DOHH2 (cell line): ENCODE measurements at regions not wholly inside any gene's neighbourhood (a gene's known extent, or its start where the extent isn't known, plus 50 kb on each side); places are given as distances from the start of the nearest gene placed in this dataset.

Experiments used
- H3F3A ChIP-seq: fragments of 200-600 bp; sonication (generic), shearing (Covaris generic); 2 replicates; pipeline ENCODE4 v1.6.0; 2016; ENCODE audit warnings: antibody characterized with exemption, mild to moderate bottlenecking; ENCODE audit not compliant: control insufficient read depth, insufficient read depth
- H3K27ac ChIP-seq: fragments of 200-600 bp; sonication (generic); 2 replicates; pipeline ENCODE4 v1.5.1; 2014; ENCODE audit warnings: low read depth, mild to moderate bottlenecking, low read length, moderate library complexity
- H3K27me3 ChIP-seq: fragments of 200-600 bp; sonication (generic); 2 replicates; pipeline ENCODE4 v1.6.1; 2014; ENCODE audit warnings: mild to moderate bottlenecking, low read length, mixed read lengths; ENCODE audit not compliant: control insufficient read depth
- H3K36me3 ChIP-seq: fragments of 200-600 bp; sonication (generic); 2 replicates; pipeline ENCODE4 v1.6.1; 2014; ENCODE audit warnings: mild to moderate bottlenecking, low read length, moderate library complexity, mixed read lengths; ENCODE audit not compliant: control insufficient read depth
- H3K4me1 ChIP-seq: fragments of 200-600 bp; sonication (generic); 2 replicates; pipeline ENCODE4 v1.6.1; 2014; ENCODE audit warnings: mild to moderate bottlenecking, low read length, mixed read lengths; ENCODE audit not compliant: control insufficient read depth
- H3K4me2 ChIP-seq: fragments of 200-600 bp; sonication (generic); 2 replicates; pipeline ENCODE4 v1.6.0; 2014; ENCODE audit warnings: mild to moderate bottlenecking, low read length, moderate library complexity
- H3K4me3 ChIP-seq: fragments of 200-600 bp; sonication (generic); 2 replicates; pipeline ENCODE4 v1.5.1; 2014; ENCODE audit warnings: mild to moderate bottlenecking, low read length, mixed read lengths
- H3K79me2 ChIP-seq: fragments of 200-600 bp; sonication (generic); 2 replicates; pipeline ENCODE4 v1.6.1; 2014; ENCODE audit warnings: mild to moderate bottlenecking, low read length, mixed read lengths; ENCODE audit not compliant: control insufficient read depth
- H3K9me2 ChIP-seq: fragments of 200-600 bp; sonication (generic); replicated peaks from 2 replicates; pipeline ENCODE4 v1.6.1; 2014; ENCODE audit warnings: mild to moderate bottlenecking, low read length, mixed read lengths; ENCODE audit not compliant: control insufficient read depth
- H3K9me3 ChIP-seq: fragments of 200-600 bp; sonication (generic); 2 replicates; pipeline ENCODE4 v1.6.1; 2014; ENCODE audit warnings: antibody characterized with exemption, low read length, mixed read lengths; ENCODE audit not compliant: control insufficient read depth, insufficient read depth
- H4K20me1 ChIP-seq: fragments of 200-600 bp; sonication (generic); 2 replicates; pipeline ENCODE4 v1.6.0; 2014; ENCODE audit warnings: low read depth, mild to moderate bottlenecking, antibody characterized with exemption, low read length, moderate library complexity; ENCODE audit not compliant: control insufficient read depth, insufficient read depth
- CTCF ChIP-seq: fragments of 200-600 bp; sonication (generic); IDR thresholded peaks from one replicate; pipeline ENCODE4 v1.5.1; 2014; ENCODE audit warnings: antibody characterized with exemption, mild to moderate bottlenecking, low read depth, low read length; ENCODE audit not compliant: poor library complexity, severe bottlenecking
- EZH2phosphoT487 ChIP-seq: fragments of 200-600 bp; sonication (generic); IDR thresholded peaks from 2 replicates; pipeline ENCODE4 v1.6.1; 2017; ENCODE audit warnings: borderline replicate concordance, mild to moderate bottlenecking, antibody characterized with exemption, low read length, moderate library complexity, mixed read lengths

GRCh38 chr18:61618816-61619215, 274.0 kb downstream of the RNF152 start:
- Histone ChIP-seq H3K27me3 (no peaks in the 10 kb centered on the region), H3K9me2 (no peaks in the 10 kb centered on the region), H3K36me3 (no peaks in the 10 kb centered on the region), H4K20me1 (no peaks in the 10 kb centered on the region), H3K79me2 (no peaks in the 10 kb centered on the region), H3K9me3 (no peaks in the 10 kb centered on the region), H3K4me2 (no peak overlapping the region), H3F3A (no peaks in the 10 kb centered on the region), H3K4me1 (no peaks in the 10 kb centered on the region), H3K4me3 (no peak overlapping the region), H3K27ac (no peak overlapping the region)
- TF ChIP-seq CTCF: no peak
- TF ChIP-seq EZH2phosphoT487: no peak

- H3K4me1 ChIP-seq: no peaks in the 10 kb centered on the region
- H3K9me3 ChIP-seq: no peaks in the 10 kb centered on the region
- H3K27me3 ChIP-seq: no peaks in the 10 kb centered on the region
- no peaks in the 10 kb centered on the region for H4K20me1 ChIP-seq
- H3K27ac ChIP-seq: no peak overlapping the region
- no peak overlapping the region for H3K4me3 ChIP-seq
- H3K4me2 ChIP-seq: no peak overlapping the region
- no peaks in the 10 kb centered on the region for H3F3A ChIP-seq
- TF ChIP-seq CTCF: no peak
- no peak for TF ChIP-seq EZH2phosphoT487
- H3K79me2 ChIP-seq: no peaks in the 10 kb centered on the region
- H3K36me3 ChIP-seq: no peaks in the 10 kb centered on the region
- no peaks in the 10 kb centered on the region for H3K9me2 ChIP-seq
Measured at GRCh38 chr18:61616111-61616610, 276.6 kb downstream of the RNF152 start.

- H4K20me1 ChIP-seq: no peaks in the 10 kb centered on the region
- no peaks in the 10 kb centered on the region for H3K9me3 ChIP-seq
- no peaks in the 10 kb centered on the region for H3K27me3 ChIP-seq
- H3K4me2 ChIP-seq: no peak overlapping the region
- no peaks in the 10 kb centered on the region for H3K79me2 ChIP-seq
- no peaks in the 10 kb centered on the region for H3K36me3 ChIP-seq
- no peaks in the 10 kb centered on the region for H3K9me2 ChIP-seq
- no peak overlapping the region for H3K27ac ChIP-seq
- no peaks in the 10 kb centered on the region for H3F3A ChIP-seq
- H3K4me1 ChIP-seq: no peaks in the 10 kb centered on the region
- no peak for TF ChIP-seq EZH2phosphoT487
- TF ChIP-seq CTCF: no peak
- no peak overlapping the region for H3K4me3 ChIP-seq
Measured at GRCh38 chr18:61612517-61612916, 279.3 kb downstream of the CDH20 start.

- no peaks in the 10 kb centered on the region for H3K79me2 ChIP-seq
- no peaks in the 10 kb centered on the region for H4K20me1 ChIP-seq
- H3K9me3 ChIP-seq: no peaks in the 10 kb centered on the region
- H3K4me1 ChIP-seq: no peaks in the 10 kb centered on the region
- no peaks in the 10 kb centered on the region for H3K27me3 ChIP-seq
- H3K36me3 ChIP-seq: no peaks in the 10 kb centered on the region
- no peak overlapping the region for H3K27ac ChIP-seq
- no peaks in the 10 kb centered on the region for H3K9me2 ChIP-seq
- no peak overlapping the region for H3K4me3 ChIP-seq
- TF ChIP-seq EZH2phosphoT487 (no peak), CTCF (no peak)
- no peaks in the 10 kb centered on the region for H3F3A ChIP-seq
- no peak overlapping the region for H3K4me2 ChIP-seq
Measured at GRCh38 chr18:61609131-61609530, 275.9 kb downstream of the CDH20 start.
